Prostate gland (tissue), 2 donors: ENCODE measurements at regions not wholly inside any gene's neighbourhood (a gene's known extent, or its start where the extent isn't known, plus 50 kb on each side); places are given as distances from the start of the nearest gene placed in this dataset.

Experiments used
- DNase-seq: peaks from one replicate; pipeline ENCODE4 v3.0.0-alpha.2; 2019; ENCODE audit warnings: low spot score
- H3K27ac ChIP-seq, 2 donors: fragments of 200-600 bp; sonication (generic); 2 replicates each; pipeline ENCODE4 v1.5.1; 2017 to 2019
- H3K27me3 ChIP-seq: fragments of 200-600 bp; sonication (generic); replicated peaks from 2 replicates; pipeline ENCODE4 v1.5.1; 2019; ENCODE audit not compliant: insufficient read depth
- H3K36me3 ChIP-seq, 2 donors: fragments of 200-600 bp; sonication (generic); 1 replicate in 1 of 2; 2 replicates in 1 of 2; pipeline versions ENCODE4 v1.5.1 to v1.8.1; 2017 to 2019
- H3K4me1 ChIP-seq: fragments of 200-600 bp; sonication (generic); replicated peaks from 2 replicates; pipeline ENCODE4 v1.5.1; 2019
- H3K4me3 ChIP-seq, 2 donors: fragments of 200-600 bp; sonication (generic); 2 replicates each; pipeline ENCODE4 v1.5.1; 2017 to 2019
- H3K9me3 ChIP-seq: fragments of 200-600 bp; sonication (generic); 2 replicates; pipeline ENCODE4 v1.5.1; 2017
- POLR2A ChIP-seq: fragments of 450-650 bp; IDR thresholded peaks from one replicate; pipeline ENCODE4 v1.6.1; 2016; ENCODE audit warnings: antibody characterized with exemption, mild to moderate bottlenecking
- POLR2AphosphoS5 ChIP-seq: sonication (generic); formaldehyde crosslinking; IDR thresholded peaks from one replicate; pipeline ENCODE4 v1.6.1; 2017; ENCODE audit warnings: antibody characterized with exemption
- WGBS: methylation state at CpG from one replicate; pipeline ENCODE4 v1.1.5; 2018; 5-methylcytosine and 5-hydroxymethylcytosine counted together
- intact Hi-C: fragments of 100-400 bp; cut with DNase I; formaldehyde crosslinking; loops from one replicate; pipeline ENCODE4 v1.14.2; 2022
- TF ChIP-seq, protein P1 (sequence below), 4 experiments: fragments of 200-600 bp in 2 of 4; fragments of 450-650 bp in 2 of 4; sonication (generic) in 2 of 4; IDR thresholded peaks; 1 replicate in 3 of 4; 2 replicates in 1 of 4; pipeline ENCODE4 v1.5.1; 2016 to 2019; ENCODE audit warnings: antibody characterized with exemption in 4 of 4, mild to moderate bottlenecking in 2 of 4, moderate library complexity in 2 of 4

DNA sequence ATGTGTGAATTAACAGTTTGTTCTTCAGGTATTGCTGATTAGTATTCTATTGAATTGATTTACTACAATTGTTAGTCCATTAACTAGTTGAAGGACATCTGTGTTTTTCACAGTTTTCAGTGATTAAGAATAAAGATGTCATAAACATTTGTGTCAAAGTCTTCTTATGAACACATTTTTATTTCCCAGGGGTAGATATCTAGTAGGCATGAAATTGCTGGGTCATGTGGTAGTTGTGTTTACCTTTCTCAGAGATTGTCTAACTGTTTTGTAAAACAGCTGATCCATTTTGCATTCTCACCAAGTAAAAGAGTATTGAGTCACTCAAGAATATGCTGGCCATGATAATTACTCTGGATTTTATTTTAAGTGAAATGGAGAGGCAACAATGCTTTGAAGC lies 1145.3 kb downstream of the FSCB start:
- Histone ChIP-seq H3K4me1 (no peaks in the 10 kb centered on the region), H3K9me3 (no peaks in the 10 kb centered on the region), H3K4me3 (no peak overlapping the region), H3K27ac (no peak overlapping the region), H3K27me3 (no peaks in the 10 kb centered on the region), H3K36me3 (no peaks in the 10 kb centered on the region)
- no peak for TF ChIP-seq POLR2AphosphoS5
- TF ChIP-seq POLR2A = no peak
- intact Hi-C loops = loop anchor here (10.0 kb wide), 1 partner anchor 367 kb away; no protein-coding TSS in a partner anchor
- no peak for DNase-seq

GRCh38 chr14:43360239-43360638 lies 1146.8 kb downstream of the FSCB start:
- 76% methylated on average over 3 of the region's 3 CpGs for WGBS
- DNase-seq = no peak
- Histone ChIP-seq H3K4me1 (no peaks in the 10 kb centered on the region), H3K36me3 (no peaks in the 10 kb centered on the region), H3K27me3 (no peaks in the 10 kb centered on the region), H3K27ac (no peak overlapping the region), H3K9me3 (no peaks in the 10 kb centered on the region), H3K4me3 (no peak overlapping the region)
- intact Hi-C loops = loop anchor here (10.0 kb wide), 1 partner anchor 365 kb away; no protein-coding TSS in a partner anchor
- no peak for TF ChIP-seq POLR2AphosphoS5
- TF ChIP-seq, protein P1, sequence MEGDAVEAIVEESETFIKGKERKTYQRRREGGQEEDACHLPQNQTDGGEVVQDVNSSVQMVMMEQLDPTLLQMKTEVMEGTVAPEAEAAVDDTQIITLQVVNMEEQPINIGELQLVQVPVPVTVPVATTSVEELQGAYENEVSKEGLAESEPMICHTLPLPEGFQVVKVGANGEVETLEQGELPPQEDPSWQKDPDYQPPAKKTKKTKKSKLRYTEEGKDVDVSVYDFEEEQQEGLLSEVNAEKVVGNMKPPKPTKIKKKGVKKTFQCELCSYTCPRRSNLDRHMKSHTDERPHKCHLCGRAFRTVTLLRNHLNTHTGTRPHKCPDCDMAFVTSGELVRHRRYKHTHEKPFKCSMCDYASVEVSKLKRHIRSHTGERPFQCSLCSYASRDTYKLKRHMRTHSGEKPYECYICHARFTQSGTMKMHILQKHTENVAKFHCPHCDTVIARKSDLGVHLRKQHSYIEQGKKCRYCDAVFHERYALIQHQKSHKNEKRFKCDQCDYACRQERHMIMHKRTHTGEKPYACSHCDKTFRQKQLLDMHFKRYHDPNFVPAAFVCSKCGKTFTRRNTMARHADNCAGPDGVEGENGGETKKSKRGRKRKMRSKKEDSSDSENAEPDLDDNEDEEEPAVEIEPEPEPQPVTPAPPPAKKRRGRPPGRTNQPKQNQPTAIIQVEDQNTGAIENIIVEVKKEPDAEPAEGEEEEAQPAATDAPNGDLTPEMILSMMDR (IDR thresholded peaks at IDR 0.05) = no peak
- no peak for TF ChIP-seq POLR2A

GRCh38 chr14:43359317-43359716 lies 1147.8 kb downstream of the FSCB start:
- no peaks in the 10 kb centered on the region for H3K9me3 ChIP-seq
- no peak for DNase-seq
- 84% methylated on average over 4 of the region's 4 CpGs for WGBS
- H3K4me1 ChIP-seq = no peaks in the 10 kb centered on the region
- intact Hi-C loops = no loop called here
- no peak overlapping the region for H3K27ac ChIP-seq
- no peak overlapping the region for H3K4me3 ChIP-seq
- H3K36me3 ChIP-seq = no peaks in the 10 kb centered on the region
- no peak for TF ChIP-seq POLR2A
- TF ChIP-seq, protein P1 (IDR thresholded peaks at IDR 0.05) = no peak
- no peak for TF ChIP-seq POLR2AphosphoS5
- H3K27me3 ChIP-seq = no peaks in the 10 kb centered on the region

GRCh38 chr14:43356979-43357545 lies 1150.0 kb downstream of the FSCB start:
- Histone ChIP-seq H3K9me3 (no peaks in the 10 kb centered on the region), H3K4me3 (no peak overlapping the region), H3K36me3 (no peaks in the 10 kb centered on the region), H3K4me1 (no peaks in the 10 kb centered on the region), H3K27me3 (no peaks in the 10 kb centered on the region), H3K27ac (no peak overlapping the region)
- intact Hi-C loops = no loop called here
- no peak for TF ChIP-seq POLR2A
- TF ChIP-seq, protein P1 (IDR thresholded peaks at IDR 0.05) = no peak
- no peak for TF ChIP-seq POLR2AphosphoS5
- no peak for DNase-seq

GRCh38 chr14:43356382-43356781 lies 1150.7 kb downstream of the FSCB start:
- Histone ChIP-seq H3K9me3 (no peaks in the 10 kb centered on the region), H3K27me3 (no peaks in the 10 kb centered on the region), H3K4me1 (no peaks in the 10 kb centered on the region), H3K27ac (no peak overlapping the region), H3K4me3 (no peak overlapping the region), H3K36me3 (no peaks in the 10 kb centered on the region)
- TF ChIP-seq POLR2AphosphoS5 = no peak
- TF ChIP-seq, protein P1 (IDR thresholded peaks at IDR 0.05) = no peak
- no peak for TF ChIP-seq POLR2A
- no peak for DNase-seq
- intact Hi-C loops = no loop called here
- 17% methylated on average over 1 of the region's 1 CpG for WGBS
